HG03571 (cell line): ENCODE measurements at regions not wholly inside any gene's neighbourhood (a gene's known extent, or its start where the extent isn't known, plus 50 kb on each side); places are given as distances from the start of the nearest gene placed in this dataset.
"Not testable (repeated sequence)": the region's sequence is repeated elsewhere in the genome, so short reads cannot be mapped to it uniquely, and the experiment has no call there.

Experiments
- ATAC-seq: cut with Tn5 transposase; IDR thresholded peaks from one replicate; pipeline ENCODE4 v1.9.1; 2021; ENCODE audit not compliant: unreplicated experiment

DNA sequence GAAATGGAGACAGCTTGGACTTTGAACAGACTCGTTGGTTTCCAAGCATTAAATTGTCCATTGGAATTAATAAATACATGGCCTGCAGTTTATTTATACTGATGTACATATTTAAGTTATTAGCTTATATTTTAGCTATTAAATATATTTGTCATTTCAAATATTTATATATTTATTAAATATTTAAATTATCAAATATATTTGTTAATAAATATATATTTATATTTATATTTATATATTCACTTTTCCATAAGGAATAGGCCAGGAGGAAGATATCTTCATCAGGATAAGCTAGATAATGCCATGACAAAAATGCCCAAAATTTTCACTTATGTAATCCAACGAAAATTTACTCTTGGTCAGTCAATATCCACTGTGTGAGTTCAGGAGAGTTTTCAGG lies 229.9 kb downstream of the ZNF608 start:
- no peak for ATAC-seq

GRCh38 chr5:124515497-124516245 lies 230.8 kb downstream of the ZNF608 start:
- no peak for ATAC-seq

DNA sequence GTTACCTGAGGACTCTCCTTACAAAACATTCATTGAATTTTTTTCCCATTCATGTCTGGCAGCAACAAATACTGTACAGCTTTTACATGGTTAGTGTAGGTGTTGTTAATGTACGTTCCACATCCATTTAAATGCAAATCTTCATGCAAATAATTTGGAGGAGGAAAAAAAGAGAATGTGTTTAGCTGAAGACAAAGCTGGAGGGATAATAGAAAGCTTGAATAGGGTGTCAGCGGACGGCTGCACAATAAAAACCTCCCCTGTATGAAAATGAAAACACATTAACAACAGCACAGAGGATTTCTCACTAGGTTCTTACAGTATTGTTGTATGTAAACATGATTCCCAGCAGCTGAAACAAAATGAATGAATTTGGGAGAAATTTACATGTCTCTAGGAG lies 231.5 kb downstream of the ZNF608 start:
- ATAC-seq = no peak

GRCh38 chr5:124512952-124513632 lies 233.3 kb downstream of the ZNF608 start:
- ATAC-seq = no peak

DNA sequence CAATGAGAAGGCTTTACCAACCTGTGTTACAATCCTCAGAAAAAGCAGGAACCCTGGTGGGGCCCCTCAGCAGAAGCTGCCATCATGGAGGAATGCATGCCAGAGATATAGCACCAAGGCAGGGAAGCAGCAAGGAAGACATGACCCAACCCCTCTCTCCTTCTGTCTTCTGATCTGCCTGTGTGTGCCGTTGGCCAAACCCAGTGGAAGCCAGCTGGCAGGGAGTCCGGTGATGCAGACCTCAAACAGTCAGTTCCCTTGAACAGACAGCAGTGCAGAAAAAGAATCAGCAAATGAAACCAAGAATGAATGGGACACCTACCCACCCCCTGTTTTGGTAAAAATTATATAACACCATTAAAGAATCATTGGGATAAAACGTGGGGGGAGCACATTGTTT lies 234.2 kb downstream of the ZNF608 start:
- no peak for ATAC-seq

GRCh38 chr5:124511791-124512190 lies 234.6 kb downstream of the ZNF608 start:
- ATAC-seq = no peak

- no peak for ATAC-seq
These were observed 238.8 kb downstream of the ZNF608 start for GRCh38 chr5:124507688-124508087.

DNA sequence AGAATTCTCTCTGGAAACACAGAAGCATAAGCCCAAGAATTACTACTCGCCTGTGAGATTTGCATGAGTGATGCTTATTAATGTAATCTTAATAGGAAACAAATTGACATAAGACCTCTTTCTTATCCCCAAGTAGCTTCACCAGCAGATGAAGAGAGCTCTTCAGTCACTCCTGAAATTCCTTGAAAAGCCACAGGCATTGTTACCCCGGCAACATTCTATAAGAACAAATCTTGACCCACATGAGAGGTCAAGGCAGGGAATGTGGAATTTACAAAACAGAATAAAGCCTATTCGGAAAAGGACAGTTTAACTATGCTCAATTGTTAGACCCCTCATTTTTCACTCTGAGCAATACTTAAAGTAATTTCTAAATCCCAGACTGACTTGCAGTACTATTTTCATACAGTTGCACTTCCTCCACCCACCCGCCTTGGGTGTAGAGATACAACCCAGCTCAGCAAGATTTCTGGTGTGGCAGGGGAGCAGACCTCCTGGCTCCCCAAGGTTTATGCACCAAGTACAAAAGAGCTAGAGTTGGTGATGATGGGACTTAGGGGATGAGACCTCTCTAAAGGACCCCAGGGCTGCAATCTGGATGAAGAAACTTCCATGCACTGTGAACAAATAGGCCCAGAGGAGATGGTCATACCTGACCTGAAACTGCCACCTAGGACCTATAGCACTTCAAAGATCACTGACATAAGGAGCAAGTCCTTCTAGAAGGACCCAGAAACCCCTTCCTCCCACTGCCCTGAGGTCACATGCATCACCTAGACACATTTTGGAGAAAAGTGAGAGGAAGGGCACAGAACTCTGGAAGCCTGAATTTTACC lies 242.1 kb downstream of the ZNF608 start:
- ATAC-seq = peak; percentile 94

DNA sequence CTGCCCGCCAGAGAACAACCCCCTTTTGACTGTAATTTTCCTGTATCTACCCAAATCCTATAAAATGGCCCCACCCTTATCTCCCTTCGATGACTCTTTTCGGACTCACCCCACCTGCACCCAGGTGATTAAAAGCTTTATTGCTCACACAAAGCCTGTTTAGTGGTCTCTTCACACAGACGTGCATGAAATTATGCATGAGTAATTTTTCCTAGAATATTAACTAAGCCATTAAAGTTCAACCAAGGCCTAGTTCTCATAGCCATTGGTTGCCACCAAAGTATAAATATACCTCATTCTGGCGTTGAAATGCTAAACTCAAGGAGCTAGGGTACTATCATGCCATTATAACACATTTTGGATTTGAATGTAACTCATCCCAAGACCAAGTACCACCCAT lies 243.9 kb downstream of the ZNF608 start:
- no peak for ATAC-seq

DNA sequence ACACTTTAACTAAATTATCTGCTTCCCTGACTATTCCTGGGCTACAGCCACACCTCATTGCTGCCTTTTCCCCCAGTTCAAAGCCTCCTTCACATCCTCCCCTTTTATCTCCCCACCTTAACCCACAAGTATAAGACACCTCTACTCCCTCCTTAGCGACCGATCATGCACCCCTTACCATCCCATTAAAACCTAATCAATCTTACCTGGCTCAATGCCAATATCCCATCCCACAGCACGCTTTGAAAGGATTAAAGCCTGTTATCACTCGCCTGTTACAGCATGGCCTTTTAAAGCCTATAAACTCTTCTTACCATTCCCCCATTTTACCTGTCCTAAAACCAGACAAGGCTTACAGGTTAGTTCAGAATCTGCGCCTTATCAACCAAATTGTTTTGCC lies 246.6 kb downstream of the ZNF608 start:
- not testable (repeated sequence) for ATAC-seq

DNA sequence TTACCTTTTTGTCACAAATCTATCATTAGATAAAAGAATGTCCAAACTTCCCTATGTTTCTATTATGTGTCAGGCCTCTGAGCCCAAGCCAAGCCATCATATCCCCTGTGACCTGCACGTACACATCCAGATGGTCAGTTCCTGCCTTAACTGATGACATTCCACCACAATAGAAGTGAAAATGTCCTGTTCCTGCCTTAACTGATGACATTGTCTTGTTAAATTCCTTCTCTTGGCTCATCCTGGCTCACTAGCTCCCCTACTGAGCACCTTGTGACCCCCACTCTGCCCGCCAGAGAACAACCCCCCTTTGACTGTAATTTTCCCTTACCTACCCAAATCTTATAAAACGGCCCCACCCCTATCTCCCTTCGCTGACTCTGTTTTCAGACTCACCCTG lies 249.5 kb downstream of the ZNF608 start:
- not testable (repeated sequence) for ATAC-seq

DNA sequence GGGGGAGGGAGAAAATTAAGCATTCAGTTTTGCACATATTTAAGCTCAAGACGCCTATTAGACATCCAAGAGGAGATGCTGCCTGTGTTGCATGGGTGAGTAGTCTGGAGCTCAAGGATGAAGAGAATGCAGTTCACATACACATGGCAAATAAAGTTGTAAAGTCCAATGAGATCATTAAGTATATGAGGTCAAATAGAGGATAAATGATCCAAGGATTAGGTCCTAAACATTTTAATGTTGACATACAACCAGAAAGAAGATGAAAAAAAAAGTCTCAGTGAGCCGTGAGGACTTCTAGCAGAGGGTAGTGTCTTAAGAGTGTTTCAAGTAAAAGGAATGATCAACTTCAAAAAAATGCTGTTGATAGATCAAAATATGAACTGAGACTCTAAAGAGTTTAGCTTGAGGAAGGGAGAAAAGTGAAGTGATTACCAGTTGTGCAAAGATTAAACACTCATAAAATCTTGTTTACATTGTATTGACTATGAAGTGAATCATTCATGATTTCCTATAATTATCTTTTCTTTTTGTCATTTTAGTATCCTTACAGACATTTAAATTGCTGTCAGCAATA lies 251.8 kb downstream of the ZNF608 start:
- ATAC-seq = no peak

DNA sequence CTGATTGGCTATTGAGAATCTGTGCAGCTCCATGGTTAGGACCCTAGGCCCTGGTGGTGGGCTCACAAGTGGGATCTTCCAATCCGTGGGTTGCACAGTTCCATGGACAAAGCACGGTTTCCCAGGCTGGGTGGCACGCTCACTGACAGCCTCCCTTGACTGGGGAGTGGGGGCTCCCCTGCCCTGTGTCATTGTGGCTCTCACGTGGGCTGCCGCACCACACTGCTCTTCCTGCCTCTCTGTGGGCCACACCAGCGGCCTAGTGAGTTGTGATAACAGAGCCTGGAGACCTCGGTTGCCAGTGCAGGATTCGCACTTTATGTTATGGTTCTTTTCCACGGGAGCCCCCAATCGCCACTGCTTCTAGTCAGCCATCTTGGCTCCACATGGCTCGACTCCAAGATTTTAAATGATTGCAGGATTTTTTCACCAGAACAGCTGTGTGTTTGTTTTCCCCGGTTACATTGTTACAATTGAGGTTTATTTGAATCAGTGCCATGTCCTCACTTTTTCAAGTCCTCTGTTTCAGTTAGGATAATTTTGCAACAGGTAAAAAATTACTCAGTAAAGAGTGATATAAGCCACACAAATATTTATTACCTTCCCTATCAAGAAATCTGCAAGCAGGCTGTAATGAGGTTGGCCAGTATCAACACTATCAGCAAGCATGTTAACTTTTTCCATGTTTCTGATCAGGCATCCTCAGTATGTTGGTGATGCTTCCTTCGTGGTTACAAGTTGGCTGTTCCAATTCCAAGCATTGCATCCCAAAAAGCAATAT lies 253.8 kb downstream of the ZNF608 start:
- ATAC-seq = no peak

- not testable (repeated sequence) for ATAC-seq
These were observed 256.1 kb downstream of the ZNF608 start for GRCh38 chr5:124490315-124490714.

DNA sequence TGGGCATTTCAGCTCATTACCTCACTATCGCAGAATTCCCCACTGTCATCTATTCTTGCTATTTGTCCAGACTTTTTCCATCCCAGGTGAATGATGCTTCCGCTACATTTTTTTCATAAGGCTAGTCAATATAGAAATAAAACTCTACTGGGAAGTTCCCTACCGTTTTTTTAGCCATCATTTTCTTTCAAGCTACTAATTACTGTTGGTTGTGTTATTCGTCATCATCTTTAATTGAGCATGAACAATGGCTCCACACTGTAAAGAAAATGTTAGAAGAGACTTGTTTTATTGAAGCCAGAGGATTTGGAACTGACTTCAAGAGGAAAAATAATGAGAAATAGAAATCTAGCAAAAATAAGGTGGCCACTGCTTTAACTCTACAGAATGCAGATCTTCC lies 265.0 kb downstream of the ZNF608 start:
- ATAC-seq = no peak

DNA sequence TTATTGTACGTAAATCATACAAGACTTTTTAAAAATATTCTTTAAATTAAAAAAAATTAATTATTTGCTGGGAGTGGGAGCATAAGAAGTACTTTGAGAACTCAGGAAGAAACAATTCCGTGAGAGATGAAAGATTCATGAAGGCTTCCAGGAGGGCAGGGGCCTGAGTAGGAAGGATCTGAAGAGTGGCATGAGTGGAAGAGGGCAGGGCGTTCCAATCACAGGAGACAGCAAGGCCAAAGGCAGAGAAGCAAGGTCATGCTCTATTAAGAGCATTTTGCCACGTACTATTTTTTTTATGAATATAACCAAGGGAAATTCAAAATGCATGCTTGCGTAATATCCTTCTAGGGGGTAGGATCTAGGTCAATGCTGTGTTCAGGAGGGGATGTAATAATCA lies 265.5 kb downstream of the ZNF608 start:
- ATAC-seq = no peak

DNA sequence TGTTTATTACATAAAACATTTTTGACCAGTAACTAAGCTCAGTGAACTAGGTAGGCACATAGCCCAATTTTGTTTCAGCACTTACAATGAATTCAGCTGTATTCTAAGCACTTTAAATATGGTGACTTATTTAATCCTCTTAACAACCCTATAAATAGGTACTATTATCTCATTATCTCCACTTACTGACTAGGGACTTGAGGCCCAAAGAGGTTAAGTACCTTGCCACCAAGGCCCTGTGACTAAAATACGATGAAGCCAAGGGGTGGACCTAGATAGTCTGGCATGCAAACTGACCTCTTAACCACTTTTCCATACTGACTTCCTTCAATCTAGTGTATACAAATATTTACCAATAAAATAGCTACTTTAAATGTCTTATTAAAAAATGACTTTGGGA lies 266.4 kb downstream of the ZNF608 start:
- ATAC-seq = no peak

- ATAC-seq = no peak
These were observed 268.2 kb downstream of the ZNF608 start for GRCh38 chr5:124478264-124478663.

- no peak for ATAC-seq
These were observed 268.9 kb downstream of the ZNF608 start for GRCh38 chr5:124477577-124477976.

DNA sequence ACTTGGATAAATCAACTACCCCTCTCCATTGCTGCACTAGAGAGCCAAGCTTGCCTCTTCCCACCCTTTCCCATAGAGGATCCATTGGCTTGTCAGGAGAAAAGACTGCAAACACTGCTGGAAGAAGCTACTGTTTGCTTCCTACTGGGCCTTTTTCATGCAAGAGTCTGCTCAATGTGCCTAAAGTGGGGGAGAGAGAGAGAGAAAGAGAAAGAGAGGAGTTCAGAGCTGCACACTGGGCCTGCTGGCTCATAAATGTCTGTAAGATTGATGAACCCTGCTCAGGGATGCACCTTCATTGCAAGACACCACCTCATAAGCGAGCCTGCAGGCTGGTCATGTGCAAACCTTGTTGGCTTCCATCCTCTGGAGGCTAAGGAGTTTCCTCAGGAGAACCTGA lies 269.4 kb downstream of the ZNF608 start:
- no peak for ATAC-seq
